Thyroid gland (tissue), 4 donors: ENCODE measurements at regions not wholly inside any gene's neighbourhood (a gene's known extent, or its start where the extent isn't known, plus 50 kb on each side); places are given as distances from the start of the nearest gene placed in this dataset.

Experiments used
- POLR2A ChIP-seq, 2 donors: fragments of 450-650 bp; IDR thresholded peaks; one replicate each; pipeline ENCODE4 v1.6.1; 2017; ENCODE audit warnings: antibody characterized with exemption in 2 of 2, mild to moderate bottlenecking in 2 of 2, moderate library complexity in 1 of 2
- TF ChIP-seq, protein P1 (sequence below), 6 experiments: fragments of 200-600 bp in 3 of 6; fragments of 450-650 bp in 3 of 6; sonication (generic) in 3 of 6; IDR thresholded peaks; one replicate each; pipeline ENCODE4 v1.5.1; 2016 to 2019; ENCODE audit warnings: antibody characterized with exemption in 6 of 6, mild to moderate bottlenecking in 2 of 6, inconsistent platforms in 1 of 6, moderate library complexity in 1 of 6

DNA sequence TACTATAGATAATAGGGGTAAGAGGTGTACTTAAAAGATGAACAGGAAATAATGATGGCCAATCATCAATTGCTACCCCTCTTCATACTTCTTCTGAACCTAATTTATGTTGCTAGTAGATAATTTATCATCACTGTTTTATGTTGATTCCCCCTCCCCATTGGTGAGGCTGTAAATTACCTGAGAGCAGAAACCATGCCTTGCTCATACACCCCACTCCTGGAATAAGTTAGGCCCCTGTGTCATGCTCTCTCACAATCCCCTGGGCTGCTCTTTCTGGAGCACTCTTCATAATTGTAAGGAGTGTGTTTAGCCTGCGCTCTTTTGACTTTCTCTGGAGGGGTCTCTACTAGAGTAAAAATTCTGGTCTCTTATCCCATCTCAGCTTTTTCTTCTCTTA, 180.7 kb downstream of the PAH start:
- TF ChIP-seq, protein P1, sequence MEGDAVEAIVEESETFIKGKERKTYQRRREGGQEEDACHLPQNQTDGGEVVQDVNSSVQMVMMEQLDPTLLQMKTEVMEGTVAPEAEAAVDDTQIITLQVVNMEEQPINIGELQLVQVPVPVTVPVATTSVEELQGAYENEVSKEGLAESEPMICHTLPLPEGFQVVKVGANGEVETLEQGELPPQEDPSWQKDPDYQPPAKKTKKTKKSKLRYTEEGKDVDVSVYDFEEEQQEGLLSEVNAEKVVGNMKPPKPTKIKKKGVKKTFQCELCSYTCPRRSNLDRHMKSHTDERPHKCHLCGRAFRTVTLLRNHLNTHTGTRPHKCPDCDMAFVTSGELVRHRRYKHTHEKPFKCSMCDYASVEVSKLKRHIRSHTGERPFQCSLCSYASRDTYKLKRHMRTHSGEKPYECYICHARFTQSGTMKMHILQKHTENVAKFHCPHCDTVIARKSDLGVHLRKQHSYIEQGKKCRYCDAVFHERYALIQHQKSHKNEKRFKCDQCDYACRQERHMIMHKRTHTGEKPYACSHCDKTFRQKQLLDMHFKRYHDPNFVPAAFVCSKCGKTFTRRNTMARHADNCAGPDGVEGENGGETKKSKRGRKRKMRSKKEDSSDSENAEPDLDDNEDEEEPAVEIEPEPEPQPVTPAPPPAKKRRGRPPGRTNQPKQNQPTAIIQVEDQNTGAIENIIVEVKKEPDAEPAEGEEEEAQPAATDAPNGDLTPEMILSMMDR (IDR thresholded peaks at IDR 0.05) = no peak
- TF ChIP-seq POLR2A (IDR thresholded peaks at IDR 0.05) = no peak
